Fibroblast of skin of abdomen (primary cell): ENCODE measurements at regions not wholly inside any gene's neighbourhood (a gene's known extent, or its start where the extent isn't known, plus 50 kb on each side); places are given as distances from the start of the nearest gene placed in this dataset.

Source experiments
- DNase-seq: peaks from one replicate; pipeline ENCODE4 v3.0.0-alpha.2; 2013

DNA sequence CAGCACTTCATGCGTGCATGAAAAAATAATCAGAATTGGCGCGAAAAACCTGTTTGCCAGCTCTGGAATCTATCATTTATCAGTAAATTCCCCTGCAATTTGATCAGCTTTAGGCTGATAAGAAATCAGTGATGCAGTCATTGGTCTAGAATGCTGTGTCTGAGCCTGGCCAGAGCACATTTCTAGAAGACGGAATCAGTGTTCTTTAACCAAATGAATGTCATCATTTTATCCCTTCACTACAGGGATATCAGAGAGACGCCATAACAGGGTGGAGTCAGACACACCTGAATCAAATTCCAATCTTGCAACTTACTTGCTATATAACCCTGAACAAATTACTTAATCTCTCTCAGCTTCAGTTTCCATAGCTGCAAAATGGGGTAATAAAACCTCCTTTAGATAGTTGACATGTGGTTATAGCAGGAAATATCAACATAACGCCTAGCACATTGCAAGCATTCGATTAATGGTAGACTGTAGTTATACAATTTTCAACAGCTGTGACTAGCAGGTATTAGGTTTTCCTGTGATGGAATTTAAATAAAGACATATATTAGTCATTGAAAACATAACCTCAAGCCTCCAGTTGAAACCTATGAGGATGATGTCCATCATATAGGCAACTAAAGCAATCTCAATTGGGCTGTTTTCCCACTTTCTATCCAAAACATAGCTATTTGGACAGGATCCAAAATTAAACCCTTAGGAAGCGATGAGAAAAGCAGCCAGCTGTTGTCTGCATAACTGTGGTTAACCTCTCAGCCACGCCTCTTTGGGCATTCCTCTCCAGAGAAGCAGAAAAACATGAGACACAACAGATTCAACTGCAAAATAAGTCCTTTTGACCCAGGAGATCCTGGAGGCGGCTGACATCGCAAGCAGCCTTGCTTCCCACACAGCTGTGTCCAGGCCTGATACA is 51.6 kb upstream of the UBL3 start:
- peak; percentile 98 for DNase-seq
